ENCODE measurements at regions not wholly inside any gene's neighbourhood (a gene's known extent, or its start where the extent isn't known, plus 50 kb on each side); places are given as distances from the start of the nearest gene placed in this dataset.
A peak's percentile ranks its signal among the peaks of the same experiment; 100 is the strongest.

- TF ChIP-seq, protein P1, sequence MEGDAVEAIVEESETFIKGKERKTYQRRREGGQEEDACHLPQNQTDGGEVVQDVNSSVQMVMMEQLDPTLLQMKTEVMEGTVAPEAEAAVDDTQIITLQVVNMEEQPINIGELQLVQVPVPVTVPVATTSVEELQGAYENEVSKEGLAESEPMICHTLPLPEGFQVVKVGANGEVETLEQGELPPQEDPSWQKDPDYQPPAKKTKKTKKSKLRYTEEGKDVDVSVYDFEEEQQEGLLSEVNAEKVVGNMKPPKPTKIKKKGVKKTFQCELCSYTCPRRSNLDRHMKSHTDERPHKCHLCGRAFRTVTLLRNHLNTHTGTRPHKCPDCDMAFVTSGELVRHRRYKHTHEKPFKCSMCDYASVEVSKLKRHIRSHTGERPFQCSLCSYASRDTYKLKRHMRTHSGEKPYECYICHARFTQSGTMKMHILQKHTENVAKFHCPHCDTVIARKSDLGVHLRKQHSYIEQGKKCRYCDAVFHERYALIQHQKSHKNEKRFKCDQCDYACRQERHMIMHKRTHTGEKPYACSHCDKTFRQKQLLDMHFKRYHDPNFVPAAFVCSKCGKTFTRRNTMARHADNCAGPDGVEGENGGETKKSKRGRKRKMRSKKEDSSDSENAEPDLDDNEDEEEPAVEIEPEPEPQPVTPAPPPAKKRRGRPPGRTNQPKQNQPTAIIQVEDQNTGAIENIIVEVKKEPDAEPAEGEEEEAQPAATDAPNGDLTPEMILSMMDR (conservative IDR thresholded peaks at IDR 0.05; ENCODE audit: control insufficient read depth, insufficient read depth, low read depth, low read length), result no peak
- no peak overlapping the region for H3K4me3 ChIP-seq (ENCODE audit: control insufficient read depth, low read depth, low read length)
- no peak for DNase-seq (ENCODE audit: low read depth)
These were observed 329.4 kb upstream of the PPARGC1A start for GRCh38 chr4:24219209-24219608.

DNA sequence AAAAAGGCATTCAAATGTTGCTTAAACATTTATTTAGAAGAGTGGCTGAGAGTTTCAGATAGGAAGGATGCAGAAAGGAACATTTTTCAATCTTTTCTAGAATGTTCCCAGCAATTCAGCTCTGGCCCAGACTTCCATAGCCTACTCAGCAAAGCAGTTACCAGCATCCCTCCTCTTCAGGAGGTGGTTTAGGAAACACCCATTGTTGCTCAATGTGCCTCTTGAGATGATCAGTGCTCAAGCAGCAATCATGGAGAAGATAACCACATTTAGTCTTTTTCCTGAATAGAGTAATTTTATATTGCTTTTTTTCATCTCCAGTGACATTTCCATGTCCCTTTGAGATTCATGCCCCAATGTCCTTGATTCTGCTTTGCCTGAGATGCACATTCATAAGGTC is 328.7 kb upstream of the PPARGC1A start:
- TF ChIP-seq, protein P1 (conservative IDR thresholded peaks at IDR 0.05; ENCODE audit: control insufficient read depth, insufficient read depth, low read depth, low read length), result no peak
- no peak for DNase-seq (ENCODE audit: low read depth)
- no peak overlapping the region for H3K4me3 ChIP-seq (ENCODE audit: control insufficient read depth, low read depth, low read length)

DNA sequence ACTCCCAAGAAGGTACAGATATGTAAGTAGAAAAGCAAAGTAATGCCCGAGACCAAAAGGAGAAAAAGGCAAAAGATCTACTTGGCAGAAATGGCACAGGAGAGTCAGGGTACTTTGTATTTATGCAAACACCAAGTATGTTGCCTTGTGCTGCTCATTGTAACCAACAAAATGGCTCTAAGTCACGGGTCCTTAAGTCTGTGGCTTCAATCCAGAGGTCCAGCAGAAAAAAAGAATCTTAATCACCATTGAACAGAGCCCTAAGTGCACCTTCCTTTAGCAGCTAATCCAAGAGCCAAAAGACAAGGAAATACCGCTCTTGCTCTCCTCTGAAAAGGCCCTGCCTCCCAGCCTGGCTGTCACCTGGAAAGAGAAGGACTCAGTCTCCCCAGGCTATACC is 324.9 kb upstream of the PPARGC1A start:
- DNase-seq (ENCODE audit: low read depth), result no peak
- TF ChIP-seq, protein P1 (conservative IDR thresholded peaks at IDR 0.05; ENCODE audit: control insufficient read depth, insufficient read depth, low read depth, low read length), result no peak
- no peak overlapping the region for H3K4me3 ChIP-seq (ENCODE audit: control insufficient read depth, low read depth, low read length)

- DNase-seq (ENCODE audit: low read depth), result no peak
- TF ChIP-seq, protein P1 (conservative IDR thresholded peaks at IDR 0.05; ENCODE audit: control insufficient read depth, insufficient read depth, low read depth, low read length), result no peak
- H3K4me3 ChIP-seq (ENCODE audit: control insufficient read depth, low read depth, low read length), result no peak overlapping the region
These were observed 324.1 kb upstream of the PPARGC1A start for GRCh38 chr4:24213961-24214360.

DNA sequence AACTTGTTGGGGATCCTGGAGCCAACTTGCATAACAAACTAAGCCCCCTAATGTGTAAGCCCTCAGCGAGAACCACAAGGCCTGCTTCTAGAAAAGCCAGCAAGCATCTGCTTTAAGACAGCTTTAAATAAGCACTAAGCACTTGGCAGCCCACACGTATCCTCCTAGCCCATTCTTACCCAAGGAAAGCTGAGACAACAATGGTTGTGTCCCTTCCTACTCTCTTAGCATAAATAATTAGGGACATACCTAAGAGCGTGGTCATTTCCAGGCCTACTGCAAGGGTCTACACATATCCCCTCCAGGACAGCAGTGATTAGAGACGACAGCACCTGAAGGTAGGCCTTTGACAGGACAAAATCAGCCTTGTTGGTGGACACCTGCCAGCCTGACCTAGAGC is 322.8 kb upstream of the PPARGC1A start:
- TF ChIP-seq, protein P1 (conservative IDR thresholded peaks at IDR 0.05; ENCODE audit: control insufficient read depth, insufficient read depth, low read depth, low read length), result no peak
- DNase-seq (ENCODE audit: low read depth), result no peak

DNA sequence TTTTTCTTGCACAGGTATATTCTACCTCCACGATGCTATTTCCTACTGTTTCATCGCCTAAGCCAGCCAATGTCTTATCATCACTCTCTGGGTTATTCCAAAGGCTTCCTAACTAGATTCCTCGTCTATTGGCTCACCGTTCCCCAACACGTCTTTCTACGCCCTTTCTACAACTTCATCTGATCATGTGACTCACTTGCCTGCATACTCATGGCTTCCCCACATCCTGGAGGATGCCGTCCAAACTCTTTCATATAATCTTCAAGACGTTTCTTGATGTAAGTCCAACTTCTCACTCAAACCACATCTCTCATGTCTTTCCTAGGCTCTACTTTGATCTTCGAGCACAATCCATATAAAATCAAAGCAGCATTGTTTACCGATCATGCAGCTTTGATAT is 322.0 kb upstream of the PPARGC1A start:
- no peak overlapping the region for H3K4me3 ChIP-seq (ENCODE audit: control insufficient read depth, low read depth, low read length)
- TF ChIP-seq, protein P1 (conservative IDR thresholded peaks at IDR 0.05; ENCODE audit: control insufficient read depth, insufficient read depth, low read depth, low read length), result no peak
- peak; percentile 94 for DNase-seq (ENCODE audit: low read depth)

More for the DNA sequence above, 322.8 kb upstream of the PPARGC1A start:
- H3K4me3 ChIP-seq (ENCODE audit: control insufficient read depth, low read depth, low read length), result no peak overlapping the region

GRCh38 chr4:24210332-24210902 is 320.6 kb upstream of the PPARGC1A start:
- peak; percentile 99 for DNase-seq (ENCODE audit: low read depth)
- TF ChIP-seq, protein P1 (conservative IDR thresholded peaks at IDR 0.05; ENCODE audit: control insufficient read depth, insufficient read depth, low read depth, low read length), result no peak
- H3K4me3 ChIP-seq (ENCODE audit: control insufficient read depth, low read depth, low read length), result no peak overlapping the region
